Liver (tissue), 1 donor: ENCODE measurements at regions not wholly inside any gene's neighbourhood (a gene's known extent, or its start where the extent isn't known, plus 50 kb on each side); places are given as distances from the start of the nearest gene placed in this dataset. TPM values are rescaled to one million over a fixed set of nuclear protein-coding genes. Genes with fewer than 3 reads are reported as not detected.

Experiments
- small RNA-seq: library from RNA; depleted of rRNA; stranded (forward); fragments of <200 nt; gene quantifications from one replicate; pipeline ENCODE3, GENCODE V24; 2014

Small RNA genes in the stretch of these regions (small RNA-seq; reads per million reads assigned to genes)
- gene MTCO3P27 = not detected
- not detected for gene MTND4LP31
